Endodermal cell (in vitro differentiated cells): ENCODE measurements at regions not wholly inside any gene's neighbourhood (a gene's known extent, or its start where the extent isn't known, plus 50 kb on each side); places are given as distances from the start of the nearest gene placed in this dataset.

Experiments
- DNase-seq: peaks from one replicate; pipeline ENCODE4 v3.0.0-alpha.2; 2017
- H3K27ac ChIP-seq: 2 replicates; pipeline ENCODE4 v1.5.1; 2013; ENCODE audit warnings: mild to moderate bottlenecking, low read depth, low read length, moderate library complexity
- H3K27me3 ChIP-seq: 2 replicates; pipeline ENCODE4 v1.6.1; 2013; ENCODE audit warnings: mild to moderate bottlenecking, low read length, moderate library complexity; ENCODE audit not compliant: insufficient read depth, control insufficient read depth, poor library complexity, severe bottlenecking
- H3K36me3 ChIP-seq: 2 replicates; pipeline ENCODE4 v1.7.0; 2013; ENCODE audit warnings: mild to moderate bottlenecking, low read length, moderate library complexity; ENCODE audit not compliant: control insufficient read depth, insufficient read depth
- H3K4me1 ChIP-seq: one replicate; pipeline ENCODE4 v1.7.0; 2013; ENCODE audit warnings: low read length; ENCODE audit not compliant: control insufficient read depth, insufficient read depth
- H3K4me3 ChIP-seq: 2 replicates; pipeline ENCODE4 v1.5.1; 2013; ENCODE audit warnings: mild to moderate bottlenecking, low read length, moderate library complexity
- H3K9ac ChIP-seq: 2 replicates; pipeline ENCODE4 v1.6.1; 2013; ENCODE audit warnings: mild to moderate bottlenecking, low read length, moderate library complexity; ENCODE audit not compliant: poor library complexity, severe bottlenecking; ENCODE audit errors: extremely low read depth
- H3K9me3 ChIP-seq: 2 replicates; pipeline ENCODE4 v1.6.1; 2013; ENCODE audit warnings: mild to moderate bottlenecking, low read length, moderate library complexity; ENCODE audit not compliant: control insufficient read depth
- H3K27ac Mint-ChIP-seq: 2 replicates; pipeline ENCODE4 v1.8.0; 2020; ENCODE audit warnings: mixed read lengths
- H3K27me3 Mint-ChIP-seq: 2 replicates; pipeline ENCODE4 v1.8.0; 2021; ENCODE audit warnings: mild to moderate bottlenecking, mixed read lengths; ENCODE audit not compliant: insufficient read depth
- H3K36me3 Mint-ChIP-seq: 2 replicates; pipeline ENCODE4 v1.8.0; 2020; ENCODE audit warnings: low read depth, mixed read lengths
- H3K4me1 Mint-ChIP-seq: 2 replicates; pipeline ENCODE4 v1.8.0; 2020; ENCODE audit warnings: mixed read lengths
- H3K4me3 Mint-ChIP-seq: 2 replicates; pipeline ENCODE4 v1.8.0; 2020; ENCODE audit warnings: mild to moderate bottlenecking, moderate library complexity, mixed read lengths
- H3K9me3 Mint-ChIP-seq: 2 replicates; pipeline ENCODE4 v1.8.0; 2020; ENCODE audit warnings: mild to moderate bottlenecking, mixed read lengths
- WGBS, 2 experiments: methylation state at CpG; one replicate each; pipeline versions ENCODE4 v1.1.5 to v1.1.7; 2013; ENCODE audit warnings: missing lambda C conversion rate in 2 of 2, mixed read lengths in 1 of 2; ENCODE audit not compliant: insufficient coverage in 1 of 2, insufficient read length in 1 of 2; 5-methylcytosine and 5-hydroxymethylcytosine counted together
- TF ChIP-seq, protein P1 (sequence below): fragments of 200-600 bp; sonication (generic); conservative IDR thresholded peaks from 2 replicates; pipeline ENCODE4 v1.5.0; 2021; ENCODE audit warnings: antibody characterized with exemption, mild to moderate bottlenecking

DNA sequence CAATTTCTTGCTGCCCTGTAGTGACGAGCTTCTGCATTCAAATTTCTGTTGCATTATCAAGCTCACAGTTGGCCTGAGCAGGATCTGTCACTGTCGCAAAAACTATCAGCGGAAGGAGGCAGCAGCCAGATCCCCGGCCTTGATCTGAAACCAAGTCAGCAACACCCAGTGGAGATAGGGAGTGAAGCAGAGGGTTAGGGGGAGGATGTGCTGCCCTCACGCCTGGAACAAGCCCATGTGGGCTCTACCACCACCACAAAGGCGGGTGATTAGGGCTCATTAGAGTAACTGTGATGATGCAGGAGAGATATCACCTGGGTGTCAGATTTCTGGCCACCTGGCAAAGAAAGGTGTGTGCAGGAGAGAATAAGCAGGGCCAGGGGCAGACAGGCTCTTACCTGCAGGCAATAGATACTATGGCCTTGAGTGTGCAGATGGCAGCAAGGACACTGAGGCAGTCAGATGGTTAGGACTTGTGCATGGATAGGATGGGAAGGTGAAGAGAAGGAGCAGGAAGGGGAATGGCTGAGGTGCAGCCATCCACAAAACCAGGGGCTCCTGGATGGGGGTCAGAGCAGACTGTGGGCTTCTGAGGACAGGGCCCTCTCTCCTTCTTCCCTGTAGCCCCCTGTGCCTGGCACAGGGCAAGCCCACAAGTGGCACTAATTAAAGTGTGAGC lies 417.3 kb downstream of the RPS24 start:
- Mint-ChIP-seq H3K36me3 (no peaks in the 10 kb centered on the region), H3K27me3 (peaks cover 9% of the 10 kb centered on the region), H3K27ac (peak overlapping the region; percentile 71), H3K4me1 (peaks cover 12% of the 10 kb centered on the region), H3K4me3 (no peak overlapping the region), H3K9me3 (no peaks in the 10 kb centered on the region)
- no peaks in the 10 kb centered on the region for H3K27me3 ChIP-seq
- TF ChIP-seq, protein P1, sequence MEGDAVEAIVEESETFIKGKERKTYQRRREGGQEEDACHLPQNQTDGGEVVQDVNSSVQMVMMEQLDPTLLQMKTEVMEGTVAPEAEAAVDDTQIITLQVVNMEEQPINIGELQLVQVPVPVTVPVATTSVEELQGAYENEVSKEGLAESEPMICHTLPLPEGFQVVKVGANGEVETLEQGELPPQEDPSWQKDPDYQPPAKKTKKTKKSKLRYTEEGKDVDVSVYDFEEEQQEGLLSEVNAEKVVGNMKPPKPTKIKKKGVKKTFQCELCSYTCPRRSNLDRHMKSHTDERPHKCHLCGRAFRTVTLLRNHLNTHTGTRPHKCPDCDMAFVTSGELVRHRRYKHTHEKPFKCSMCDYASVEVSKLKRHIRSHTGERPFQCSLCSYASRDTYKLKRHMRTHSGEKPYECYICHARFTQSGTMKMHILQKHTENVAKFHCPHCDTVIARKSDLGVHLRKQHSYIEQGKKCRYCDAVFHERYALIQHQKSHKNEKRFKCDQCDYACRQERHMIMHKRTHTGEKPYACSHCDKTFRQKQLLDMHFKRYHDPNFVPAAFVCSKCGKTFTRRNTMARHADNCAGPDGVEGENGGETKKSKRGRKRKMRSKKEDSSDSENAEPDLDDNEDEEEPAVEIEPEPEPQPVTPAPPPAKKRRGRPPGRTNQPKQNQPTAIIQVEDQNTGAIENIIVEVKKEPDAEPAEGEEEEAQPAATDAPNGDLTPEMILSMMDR = no peak
- 74 to 87% methylated on average over 3 to 6 of the region's 6 CpGs for WGBS, 2 experiments
- H3K9ac ChIP-seq = no peak overlapping the region
- no peaks in the 10 kb centered on the region for H3K9me3 ChIP-seq
- no peak overlapping the region for H3K27ac ChIP-seq
- no peaks in the 10 kb centered on the region for H3K36me3 ChIP-seq
- DNase-seq = peak; percentile 64
- H3K4me3 ChIP-seq = no peak overlapping the region
- H3K4me1 ChIP-seq = peaks cover 11% of the 10 kb centered on the region

DNA sequence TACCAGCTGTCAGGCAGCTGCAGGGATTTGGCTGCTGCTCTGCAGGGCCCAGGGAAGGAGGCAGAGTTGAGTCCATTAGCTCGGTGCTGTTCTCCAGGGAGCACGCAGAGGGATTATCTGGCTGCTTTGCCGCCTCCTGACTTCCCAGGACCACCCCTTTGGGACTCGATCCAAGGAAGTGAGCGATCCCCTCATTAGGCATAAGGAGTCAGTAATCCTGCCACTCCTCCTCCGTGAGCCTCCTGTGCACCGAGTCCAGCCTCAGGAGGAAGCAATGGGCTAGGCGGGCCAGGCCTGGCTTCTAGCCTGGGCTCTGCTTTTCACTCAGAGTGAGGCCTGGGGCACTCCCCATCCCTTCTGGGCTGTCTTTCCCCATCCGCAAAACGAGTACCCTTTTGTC lies 417.9 kb downstream of the RPS24 start:
- H3K9me3 Mint-ChIP-seq = no peaks in the 10 kb centered on the region

DNA sequence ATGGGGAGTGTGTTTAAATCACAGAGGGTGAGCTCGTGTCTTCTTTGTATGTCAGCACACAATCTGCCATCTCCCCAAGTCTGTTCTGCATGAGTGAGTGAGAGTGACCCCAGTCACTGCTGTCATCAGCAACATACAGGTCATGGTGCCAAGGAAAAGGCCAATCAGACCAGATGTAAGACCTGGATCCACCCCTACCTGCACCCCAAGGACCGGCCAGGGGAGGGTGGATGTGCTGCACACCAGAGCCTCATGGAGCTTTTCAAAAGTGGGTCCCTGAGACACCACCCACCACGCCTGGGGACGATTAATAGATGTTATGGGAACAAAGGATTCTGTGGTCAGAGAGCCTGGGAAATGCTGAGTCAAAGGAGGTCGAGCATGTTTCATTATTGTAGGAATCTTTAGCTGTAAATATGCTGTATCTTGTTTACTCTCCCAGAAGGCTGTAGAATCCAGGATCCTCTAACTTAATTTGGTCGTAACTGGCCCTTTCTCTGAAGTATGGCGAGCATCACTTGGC lies 420.5 kb downstream of the RPS24 start:
- Histone ChIP-seq H3K36me3 (no peaks in the 10 kb centered on the region), H3K27ac (no peak overlapping the region), H3K9ac (no peak overlapping the region), H3K4me1 (peaks cover 11% of the 10 kb centered on the region), H3K4me3 (no peak overlapping the region), H3K9me3 (no peaks in the 10 kb centered on the region), H3K27me3 (no peaks in the 10 kb centered on the region)
- WGBS, 2 experiments = 88 to 97% methylated on average over 4 to 7 of the region's 7 CpGs
- H3K4me1 Mint-ChIP-seq = peaks cover 15% of the 10 kb centered on the region
- H3K4me3 Mint-ChIP-seq = no peak overlapping the region
- no peaks in the 10 kb centered on the region for H3K9me3 Mint-ChIP-seq
- H3K27me3 Mint-ChIP-seq = peaks cover 2% of the 10 kb centered on the region
- TF ChIP-seq, protein P1 = no peak
- H3K27ac Mint-ChIP-seq = no peak overlapping the region
- no peak for DNase-seq
- no peaks in the 10 kb centered on the region for H3K36me3 Mint-ChIP-seq

More for the DNA sequence above, 417.9 kb downstream of the RPS24 start:
- Mint-ChIP-seq H3K27me3 (peaks cover 9% of the 10 kb centered on the region), H3K36me3 (no peaks in the 10 kb centered on the region), H3K4me3 (no peak overlapping the region), H3K4me1 (peaks cover 12% of the 10 kb centered on the region), H3K27ac (no peak overlapping the region)
- H3K4me3 ChIP-seq = no peak overlapping the region
- 85 to 87% methylated on average over 7 to 10 of the region's 10 CpGs for WGBS, 2 experiments
- no peak for DNase-seq
- H3K9me3 ChIP-seq = no peaks in the 10 kb centered on the region
- no peaks in the 10 kb centered on the region for H3K36me3 ChIP-seq
- TF ChIP-seq, protein P1 = no peak
- H3K27me3 ChIP-seq = no peaks in the 10 kb centered on the region
- peaks cover 11% of the 10 kb centered on the region for H3K4me1 ChIP-seq
- no peak overlapping the region for H3K27ac ChIP-seq
- H3K9ac ChIP-seq = no peak overlapping the region
